Kidney (tissue), 13 donors: ENCODE measurements at regions not wholly inside any gene's neighbourhood (a gene's known extent, or its start where the extent isn't known, plus 50 kb on each side); places are given as distances from the start of the nearest gene placed in this dataset.

Experiments
- DNase-seq, 5 donors: peaks; one replicate each; pipeline ENCODE4 v3.0.0-alpha.2; 2013 to 2020
- FAIRE-seq: peaks from 2 replicates; lab custom pipeline; 2012; peaks lifted over from hg19 to GRCh38; lab: Jason Lieb, UNC
- H3K27ac ChIP-seq, 2 donors: one replicate each; pipeline ENCODE4 v1.7.0; 2013; ENCODE audit warnings: low read depth in 2 of 2, low read length in 2 of 2, inconsistent platforms in 1 of 2
- H3K27me3 ChIP-seq: one replicate; pipeline ENCODE4 v1.7.1; 2013; ENCODE audit warnings: low read length, inconsistent platforms; ENCODE audit not compliant: control insufficient read depth, insufficient read depth
- H3K36me3 ChIP-seq, 3 donors: one replicate each; pipeline versions ENCODE4 v1.7.0 to v1.7.1; 2013; ENCODE audit warnings: low read length in 3 of 3, control low read depth in 1 of 3, inconsistent platforms in 1 of 3; ENCODE audit not compliant: insufficient read depth in 3 of 3, control insufficient read depth in 2 of 3
- H3K4me1 ChIP-seq, 3 donors: one replicate each; pipeline versions ENCODE4 v1.7.0 to v1.7.1; 2013; ENCODE audit warnings: low read length in 3 of 3, inconsistent platforms in 1 of 3, low read depth in 1 of 3; ENCODE audit not compliant: control insufficient read depth in 2 of 3, insufficient read depth in 2 of 3
- H3K4me3 ChIP-seq, 3 donors: one replicate each; pipeline versions ENCODE4 v1.7.0 to v1.8.1; 2013; ENCODE audit warnings: low read length in 3 of 3, control low read depth in 1 of 3, inconsistent platforms in 1 of 3
- H3K9ac ChIP-seq, 3 donors: one replicate each; pipeline versions ENCODE4 v1.7.0 to v1.7.1; 2013; ENCODE audit warnings: low read length in 3 of 3, control low read depth in 1 of 3, inconsistent platforms in 1 of 3
- H3K9me3 ChIP-seq, 3 donors: one replicate each; pipeline versions ENCODE4 v1.7.0 to v1.7.1; 2013; ENCODE audit warnings: low read length in 3 of 3, control low read depth in 1 of 3, inconsistent platforms in 1 of 3; ENCODE audit not compliant: control insufficient read depth in 2 of 3, insufficient read depth in 1 of 3
- CTCF ChIP-seq: IDR thresholded peaks from 3 replicates; pipeline ENCODE4 v1.5.1; 2012; ENCODE audit warnings: mild to moderate bottlenecking, moderate library complexity, borderline replicate concordance; ENCODE audit not compliant: insufficient read depth; ENCODE audit errors: extremely low read depth
- intact Hi-C: fragments of 100-400 bp; cut with DNase I; formaldehyde crosslinking; loops from one replicate; pipeline ENCODE4 v1.11.1; 2022
- donor health status: control.
- donor health status: control.
- donor health status: control.
- donor health status: control.
- donor health status: control.
- donor health status: DM: yes; HTN: yes; CAD: no.
- donor health status: Normal renal cell carcinoma (clear cell type).

DNA sequence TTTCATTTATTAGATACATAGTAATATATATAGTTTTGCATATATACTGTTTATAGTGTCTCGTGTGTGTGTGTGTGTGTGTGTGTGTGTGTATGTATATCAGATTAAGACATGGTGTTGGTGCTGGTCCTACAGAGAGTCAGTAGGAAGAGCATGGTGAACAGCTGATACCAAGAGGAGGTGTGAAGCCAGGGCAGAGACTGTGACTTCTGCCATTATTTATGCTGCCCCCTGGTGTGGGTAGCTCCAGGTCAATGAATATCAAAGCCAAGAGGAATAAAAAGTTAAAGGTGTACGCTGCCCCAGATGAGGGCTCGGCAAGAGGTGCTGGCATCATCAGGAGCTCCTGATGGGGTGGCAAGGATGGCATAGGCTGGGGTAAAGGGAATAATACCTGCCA lies 299.5 kb upstream of the RASGRP1 start:
- intact Hi-C loops: no loop called here

GRCh38 chr15:38864827-38865581 lies 300.4 kb upstream of the RASGRP1 start:
- Histone ChIP-seq H3K4me1 (peaks cover 0 to 9% (median 9%) of the 10 kb centered on the region in 3 donors), H3K27ac (no peak overlapping the region), H3K4me3 (no peak overlapping the region), H3K36me3 (no peaks in the 10 kb centered on the region), H3K27me3 (no peaks in the 10 kb centered on the region), H3K9me3 (no peaks in the 10 kb centered on the region), H3K9ac (no peak overlapping the region)
- DNase-seq: peak in 1 of 5 donors; percentile 69
- intact Hi-C loops: no loop called here
- FAIRE-seq: no peak
- TF ChIP-seq CTCF: no peak

More for the DNA sequence above, 299.5 kb upstream of the RASGRP1 start:
- no peak overlapping the region for H3K9ac ChIP-seq
- DNase-seq: no peak
- no peak overlapping the region for H3K27ac ChIP-seq
- TF ChIP-seq CTCF: peak; percentile 15
- H3K4me3 ChIP-seq: no peak overlapping the region
- no peak for FAIRE-seq
- no peaks in the 10 kb centered on the region for H3K27me3 ChIP-seq
- no peaks in the 10 kb centered on the region for H3K9me3 ChIP-seq
- no peaks in the 10 kb centered on the region for H3K36me3 ChIP-seq
- H3K4me1 ChIP-seq: peaks cover 0 to 9% (median 9%) of the 10 kb centered on the region in 3 donors

DNA sequence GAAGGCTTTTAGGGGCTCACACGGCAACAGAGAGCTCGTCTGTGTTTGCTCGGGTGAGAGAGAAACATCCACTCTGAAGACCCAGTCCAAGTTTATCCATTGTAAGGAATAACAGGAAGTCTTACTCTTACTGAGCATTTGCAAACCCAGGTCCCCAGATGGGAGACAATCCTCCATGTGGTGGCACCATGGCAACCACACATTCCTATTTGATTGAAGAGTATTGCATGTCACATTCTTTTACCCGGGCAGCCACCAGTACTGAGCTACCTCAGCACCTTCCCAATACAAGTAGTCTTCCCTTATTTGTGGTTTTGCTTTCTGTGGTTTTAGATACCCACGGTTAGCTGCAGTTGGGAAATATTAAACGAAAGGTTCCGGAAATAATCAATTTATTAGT lies 302.9 kb upstream of the RASGRP1 start:
- H3K4me1 ChIP-seq: peaks cover 0 to 9% (median 6%) of the 10 kb centered on the region in 3 donors
- no peak overlapping the region for H3K4me3 ChIP-seq
- FAIRE-seq (no peak), DNase-seq (no peak)
- H3K36me3 ChIP-seq: no peaks in the 10 kb centered on the region
- TF ChIP-seq CTCF: no peak
- H3K27ac ChIP-seq: no peak overlapping the region
- no peaks in the 10 kb centered on the region for H3K27me3 ChIP-seq
- H3K9ac ChIP-seq: no peak overlapping the region
- intact Hi-C loops: no loop called here
- H3K9me3 ChIP-seq: no peaks in the 10 kb centered on the region
